ENCODE measurements at regions not wholly inside any gene's neighbourhood (a gene's known extent, or its start where the extent isn't known, plus 50 kb on each side); places are given as distances from the start of the nearest gene placed in this dataset.

DNA sequence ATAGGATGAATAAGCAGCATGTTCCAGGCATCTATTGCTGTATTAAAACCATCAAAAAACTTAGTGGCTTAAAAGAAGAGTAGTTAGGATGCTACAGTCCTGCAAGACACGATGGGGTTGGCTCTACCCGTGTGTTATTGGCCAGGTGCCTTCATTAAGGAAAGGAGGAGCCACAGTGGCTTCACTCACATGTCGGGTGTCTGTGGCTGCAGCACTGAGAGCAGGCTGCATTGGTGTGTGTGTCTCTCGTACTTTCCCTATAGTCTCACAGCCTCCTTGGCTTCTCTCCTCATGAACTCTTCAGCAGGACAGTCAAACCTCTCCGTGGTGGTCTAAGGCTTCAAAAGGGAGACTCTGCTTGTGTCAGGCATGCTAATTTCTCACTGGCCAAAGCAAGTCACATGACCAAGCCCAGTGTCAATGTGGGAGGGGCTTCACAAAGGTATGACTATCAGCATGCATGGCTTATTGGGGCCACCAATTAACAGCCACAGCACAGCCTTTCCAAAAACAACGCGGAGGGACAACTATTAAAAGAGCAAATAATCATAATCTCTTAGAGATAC lies 402.8 kb downstream of the KIF16B start:
- Histone ChIP-seq H3K36me3 (ENCODE audit: control insufficient read depth in 3 of 3, insufficient read depth in 2 of 3, low read depth in 1 of 3, low read length in 3 of 3) (no peaks in the 10 kb centered on the region), H3K4me3 (ENCODE audit: low read depth in 1 of 3, low read length in 3 of 3) (no peak overlapping the region), H3K27ac (ENCODE audit: low read depth in 1 of 3, low read length in 2 of 3) (no peak overlapping the region), H3K4me1 (ENCODE audit: control insufficient read depth in 3 of 3, insufficient read depth in 2 of 3, low read depth in 1 of 3, low read length in 2 of 3) (no peaks in the 10 kb centered on the region), H3K27me3 (ENCODE audit: control insufficient read depth in 3 of 3, insufficient read depth in 3 of 3, low read length in 3 of 3) (no peaks in the 10 kb centered on the region), H3K9me3 (ENCODE audit: control insufficient read depth in 2 of 2, insufficient read depth in 1 of 2, low read depth in 1 of 2, low read length in 1 of 2) (no peaks in the 10 kb centered on the region)
- WGBS, 3 donors: 68 to 83% (median 74%) methylated on average over 7 of the region's 7 CpGs
- DNase-seq (no peak), FAIRE-seq (no peak)

GRCh38 chr20:16167423-16168130 lies 405.7 kb downstream of the KIF16B start:
- no peaks in the 10 kb centered on the region for H3K36me3 ChIP-seq (ENCODE audit: control insufficient read depth in 3 of 3, insufficient read depth in 2 of 3, low read depth in 1 of 3, low read length in 3 of 3)
- DNase-seq: no peak
- no peak overlapping the region for H3K27ac ChIP-seq (ENCODE audit: low read depth in 1 of 3, low read length in 2 of 3)
- no peaks in the 10 kb centered on the region for H3K27me3 ChIP-seq (ENCODE audit: control insufficient read depth in 3 of 3, insufficient read depth in 3 of 3, low read length in 3 of 3)
- no peak for FAIRE-seq
- 85 to 90% (median 88%) methylated on average over 2 of the region's 2 CpGs for WGBS, 3 donors
- H3K4me1 ChIP-seq (ENCODE audit: control insufficient read depth in 3 of 3, insufficient read depth in 2 of 3, low read depth in 1 of 3, low read length in 2 of 3): no peaks in the 10 kb centered on the region
- no peaks in the 10 kb centered on the region for H3K9me3 ChIP-seq (ENCODE audit: control insufficient read depth in 2 of 2, insufficient read depth in 1 of 2, low read depth in 1 of 2, low read length in 1 of 2)
- no peak overlapping the region for H3K4me3 ChIP-seq (ENCODE audit: low read depth in 1 of 3, low read length in 3 of 3)

DNA sequence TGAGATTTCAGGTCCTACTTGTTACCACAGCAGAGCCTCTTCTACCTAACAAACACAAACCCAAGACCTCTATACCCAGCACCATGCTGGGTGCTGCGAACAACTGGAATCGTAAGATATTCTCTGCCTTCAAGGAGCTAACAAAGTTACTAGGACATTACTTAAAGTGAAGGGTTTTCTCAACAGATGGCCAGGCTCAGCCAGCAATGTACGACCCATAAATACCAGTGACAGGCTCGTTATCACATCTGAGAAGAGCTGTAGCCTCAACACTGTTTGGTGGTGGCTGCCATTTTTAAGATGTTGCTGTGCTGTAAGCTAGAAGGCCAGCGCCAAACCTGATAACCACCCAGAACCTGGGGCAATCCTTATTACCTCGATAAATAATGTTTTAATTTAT lies 406.5 kb downstream of the KIF16B start:
- FAIRE-seq (no peak), DNase-seq (no peak)
- 87 to 88% (median 88%) methylated on average over 6 of the region's 6 CpGs for WGBS, 3 donors
- no peaks in the 10 kb centered on the region for H3K9me3 ChIP-seq (ENCODE audit: control insufficient read depth in 2 of 2, insufficient read depth in 1 of 2, low read depth in 1 of 2, low read length in 1 of 2)
- no peaks in the 10 kb centered on the region for H3K36me3 ChIP-seq (ENCODE audit: control insufficient read depth in 3 of 3, insufficient read depth in 2 of 3, low read depth in 1 of 3, low read length in 3 of 3)
- no peak overlapping the region for H3K4me3 ChIP-seq (ENCODE audit: low read depth in 1 of 3, low read length in 3 of 3)
- H3K27me3 ChIP-seq (ENCODE audit: control insufficient read depth in 3 of 3, insufficient read depth in 3 of 3, low read length in 3 of 3): no peaks in the 10 kb centered on the region
- no peak overlapping the region for H3K27ac ChIP-seq (ENCODE audit: low read depth in 1 of 3, low read length in 2 of 3)
- no peaks in the 10 kb centered on the region for H3K4me1 ChIP-seq (ENCODE audit: control insufficient read depth in 3 of 3, insufficient read depth in 2 of 3, low read depth in 1 of 3, low read length in 2 of 3)

- 69 to 75% (median 71%) methylated on average over 2 of the region's 2 CpGs for WGBS, 3 donors
- no peaks in the 10 kb centered on the region for H3K27me3 ChIP-seq (ENCODE audit: control insufficient read depth in 3 of 3, insufficient read depth in 3 of 3, low read length in 3 of 3)
- no peak for FAIRE-seq
Measured at GRCh38 chr20:16158976-16159286, 414.3 kb downstream of the KIF16B start.

GRCh38 chr20:16158090-16158975 lies 414.9 kb downstream of the KIF16B start:
- FAIRE-seq (no peak), DNase-seq (no peak)
- Histone ChIP-seq H3K27me3 (ENCODE audit: control insufficient read depth in 3 of 3, insufficient read depth in 3 of 3, low read length in 3 of 3) (no peaks in the 10 kb centered on the region), H3K4me3 (ENCODE audit: low read depth in 1 of 3, low read length in 3 of 3) (no peak overlapping the region), H3K4me1 (ENCODE audit: control insufficient read depth in 3 of 3, insufficient read depth in 2 of 3, low read depth in 1 of 3, low read length in 2 of 3) (no peaks in the 10 kb centered on the region), H3K9me3 (ENCODE audit: control insufficient read depth in 2 of 2, insufficient read depth in 1 of 2, low read depth in 1 of 2, low read length in 1 of 2) (no peaks in the 10 kb centered on the region), H3K36me3 (ENCODE audit: control insufficient read depth in 3 of 3, insufficient read depth in 2 of 3, low read depth in 1 of 3, low read length in 3 of 3) (no peaks in the 10 kb centered on the region), H3K27ac (ENCODE audit: low read depth in 1 of 3, low read length in 2 of 3) (no peak overlapping the region)
- WGBS, 3 donors: 68 to 73% (median 72%) methylated on average over 11 of the region's 11 CpGs

More at GRCh38 chr20:16158976-16159286, 414.3 kb downstream of the KIF16B start:
- no peaks in the 10 kb centered on the region for H3K4me1 ChIP-seq (ENCODE audit: control insufficient read depth in 3 of 3, insufficient read depth in 2 of 3, low read depth in 1 of 3, low read length in 2 of 3)
- H3K9me3 ChIP-seq (ENCODE audit: control insufficient read depth in 2 of 2, insufficient read depth in 1 of 2, low read depth in 1 of 2, low read length in 1 of 2): no peaks in the 10 kb centered on the region
- no peak overlapping the region for H3K27ac ChIP-seq (ENCODE audit: low read depth in 1 of 3, low read length in 2 of 3)
- H3K4me3 ChIP-seq (ENCODE audit: low read depth in 1 of 3, low read length in 3 of 3): no peak overlapping the region
- H3K36me3 ChIP-seq (ENCODE audit: control insufficient read depth in 3 of 3, insufficient read depth in 2 of 3, low read depth in 1 of 3, low read length in 3 of 3): no peaks in the 10 kb centered on the region
- no peak for DNase-seq

- no peaks in the 10 kb centered on the region for H3K36me3 ChIP-seq (ENCODE audit: control insufficient read depth in 3 of 3, insufficient read depth in 2 of 3, low read depth in 1 of 3, low read length in 3 of 3)
Measured at GRCh38 chr20:16147916-16148315, 425.3 kb downstream of the KIF16B start.

GRCh38 chr20:16147216-16147615 lies 426.0 kb downstream of the KIF16B start:
- no peaks in the 10 kb centered on the region for H3K27me3 ChIP-seq (ENCODE audit: control insufficient read depth in 3 of 3, insufficient read depth in 3 of 3, low read length in 3 of 3)
- no peak overlapping the region for H3K27ac ChIP-seq (ENCODE audit: low read depth in 1 of 3, low read length in 2 of 3)
- H3K4me1 ChIP-seq (ENCODE audit: control insufficient read depth in 3 of 3, insufficient read depth in 2 of 3, low read depth in 1 of 3, low read length in 2 of 3): no peaks in the 10 kb centered on the region
- H3K9me3 ChIP-seq (ENCODE audit: control insufficient read depth in 2 of 2, insufficient read depth in 1 of 2, low read depth in 1 of 2, low read length in 1 of 2): no peaks in the 10 kb centered on the region
- no peak for FAIRE-seq
- no peak overlapping the region for H3K4me3 ChIP-seq (ENCODE audit: low read depth in 1 of 3, low read length in 3 of 3)
- WGBS, 3 donors: 31 to 45% (median 44%) methylated on average over 1 of the region's 1 CpG
- no peak for DNase-seq
- H3K36me3 ChIP-seq (ENCODE audit: control insufficient read depth in 3 of 3, insufficient read depth in 2 of 3, low read depth in 1 of 3, low read length in 3 of 3): no peaks in the 10 kb centered on the region

More at GRCh38 chr20:16147916-16148315, 425.3 kb downstream of the KIF16B start:
- FAIRE-seq (no peak), DNase-seq (no peak)
- H3K27me3 ChIP-seq (ENCODE audit: control insufficient read depth in 3 of 3, insufficient read depth in 3 of 3, low read length in 3 of 3): no peaks in the 10 kb centered on the region
- no peak overlapping the region for H3K27ac ChIP-seq (ENCODE audit: low read depth in 1 of 3, low read length in 2 of 3)
- 73 to 82% (median 78%) methylated on average over 2 of the region's 2 CpGs for WGBS, 3 donors
- no peak overlapping the region for H3K4me3 ChIP-seq (ENCODE audit: low read depth in 1 of 3, low read length in 3 of 3)
- H3K4me1 ChIP-seq (ENCODE audit: control insufficient read depth in 3 of 3, insufficient read depth in 2 of 3, low read depth in 1 of 3, low read length in 2 of 3): no peaks in the 10 kb centered on the region
- peaks cover 0 to 3% of the 10 kb centered on the region in 2 donors for H3K9me3 ChIP-seq (ENCODE audit: control insufficient read depth in 2 of 2, insufficient read depth in 1 of 2, low read depth in 1 of 2, low read length in 1 of 2)

GRCh38 chr20:16145919-16146318 lies 427.3 kb downstream of the KIF16B start:
- Histone ChIP-seq H3K36me3 (ENCODE audit: control insufficient read depth in 3 of 3, insufficient read depth in 2 of 3, low read depth in 1 of 3, low read length in 3 of 3) (no peaks in the 10 kb centered on the region), H3K4me3 (ENCODE audit: low read depth in 1 of 3, low read length in 3 of 3) (no peak overlapping the region), H3K27ac (ENCODE audit: low read depth in 1 of 3, low read length in 2 of 3) (no peak overlapping the region), H3K4me1 (ENCODE audit: control insufficient read depth in 3 of 3, insufficient read depth in 2 of 3, low read depth in 1 of 3, low read length in 2 of 3) (no peaks in the 10 kb centered on the region), H3K9me3 (ENCODE audit: control insufficient read depth in 2 of 2, insufficient read depth in 1 of 2, low read depth in 1 of 2, low read length in 1 of 2) (peaks cover 0 to 1% of the 10 kb centered on the region in 2 donors), H3K27me3 (ENCODE audit: control insufficient read depth in 3 of 3, insufficient read depth in 3 of 3, low read length in 3 of 3) (no peaks in the 10 kb centered on the region)
- 92 to 100% (median 95%) methylated on average over 1 of the region's 1 CpG for WGBS, 3 donors
- DNase-seq (no peak), FAIRE-seq (no peak)
